ENCODE measurements at regions not wholly inside any gene's neighbourhood (a gene's known extent, or its start where the extent isn't known, plus 50 kb on each side); places are given as distances from the start of the nearest gene placed in this dataset.
"Not testable (repeated sequence)": the region's sequence is repeated elsewhere in the genome, so short reads cannot be mapped to it uniquely, and the experiment has no call there.

DNA sequence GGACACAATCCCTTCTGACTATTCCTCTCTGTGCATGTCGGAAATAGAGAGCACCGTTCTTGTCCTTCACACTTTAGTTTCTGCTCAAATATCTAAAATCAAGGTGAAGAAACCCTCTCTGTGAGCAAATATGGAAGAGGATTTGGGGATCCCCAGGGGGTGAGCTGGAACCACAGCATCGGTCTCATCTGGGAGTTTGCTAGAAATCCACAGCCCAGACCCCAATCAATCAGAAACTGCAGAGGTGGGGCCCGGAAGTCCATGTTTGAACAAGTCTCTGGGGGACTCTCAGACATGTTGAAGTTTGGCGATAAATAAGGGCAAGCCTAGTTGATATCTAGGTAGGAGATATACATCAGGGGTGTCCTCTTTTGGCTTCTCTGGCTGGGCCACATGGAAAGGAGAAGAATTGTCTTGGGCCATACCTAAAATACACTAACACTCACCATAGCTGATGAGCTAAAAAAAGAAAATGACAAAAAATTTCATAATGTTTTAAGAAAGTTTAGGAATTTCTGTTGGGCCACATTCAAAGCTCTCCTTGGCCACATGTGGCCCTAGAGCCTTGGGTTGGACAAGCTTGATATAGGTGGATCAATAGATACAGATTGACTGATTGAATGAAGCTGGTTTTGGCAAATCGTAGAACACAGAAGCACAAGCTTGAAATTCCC is 168.0 kb upstream of the FOXF1 start:
- H3K27ac Mint-ChIP-seq = no peak overlapping the region
- DNase-seq (no peak), ATAC-seq (no peak)
- no peaks in the 10 kb centered on the region for H3K4me1 Mint-ChIP-seq
- peaks cover 2% of the 10 kb centered on the region for H3K9me3 Mint-ChIP-seq (ENCODE audit: low read depth)
- no peak overlapping the region for H3K4me3 Mint-ChIP-seq
- H3K36me3 Mint-ChIP-seq = no peaks in the 10 kb centered on the region
- CTCF ChIA-PET = interaction anchor here (1.7 kb wide), 1 partner anchor 176 kb away, joined by 4 read pairs; no protein-coding TSS in a partner anchor
- H3K27me3 Mint-ChIP-seq = peaks cover 24% of the 10 kb centered on the region

- no peak overlapping the region for H3K27ac Mint-ChIP-seq
- H3K9me3 Mint-ChIP-seq (ENCODE audit: low read depth) = peaks cover 2% of the 10 kb centered on the region
- H3K27me3 Mint-ChIP-seq = peaks cover 24% of the 10 kb centered on the region
- no peak overlapping the region for H3K4me3 Mint-ChIP-seq
- no peak for ATAC-seq
- H3K36me3 Mint-ChIP-seq = no peaks in the 10 kb centered on the region
- H3K4me1 Mint-ChIP-seq = no peaks in the 10 kb centered on the region
- CTCF ChIA-PET = interaction anchor here (0.6 to 1.7 kb wide), 2 partner anchors 175 to 866 kb away, joined by 4 read pairs; no protein-coding TSS in a partner anchor
- no peak for DNase-seq
Measured at GRCh38 chr16:86343027-86343795, 167.1 kb upstream of the FOXF1 start.

- ATAC-seq (no peak), DNase-seq (no peak)
- H3K27me3 Mint-ChIP-seq = peaks cover 24% of the 10 kb centered on the region
- H3K4me1 Mint-ChIP-seq = no peaks in the 10 kb centered on the region
- CTCF ChIA-PET = no interaction called here
- H3K36me3 Mint-ChIP-seq = no peaks in the 10 kb centered on the region
- H3K4me3 Mint-ChIP-seq = no peak overlapping the region
- H3K27ac Mint-ChIP-seq = no peak overlapping the region
- peaks cover 2% of the 10 kb centered on the region for H3K9me3 Mint-ChIP-seq (ENCODE audit: low read depth)
Measured at GRCh38 chr16:86343796-86344585, 166.3 kb upstream of the FOXF1 start.

DNA sequence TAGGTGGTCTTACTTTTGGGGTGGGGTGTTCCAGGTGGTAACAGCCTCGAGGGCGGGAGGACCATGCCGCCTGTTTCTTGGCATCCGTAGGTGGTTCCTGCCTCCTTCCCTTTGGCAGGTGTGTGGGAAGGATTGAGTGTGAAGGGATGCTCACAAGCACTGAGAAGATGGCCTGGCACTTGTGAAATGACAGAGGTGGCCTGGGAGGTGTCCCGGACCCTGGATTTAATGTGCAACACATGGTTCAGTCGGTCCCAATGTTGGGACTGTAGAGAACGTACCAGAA is 165.8 kb upstream of the FOXF1 start:
- Mint-ChIP-seq H3K4me3 (no peak overlapping the region), H3K36me3 (no peaks in the 10 kb centered on the region), H3K9me3 (ENCODE audit: low read depth) (no peaks in the 10 kb centered on the region), H3K27me3 (peaks cover 24% of the 10 kb centered on the region), H3K27ac (no peak overlapping the region), H3K4me1 (no peaks in the 10 kb centered on the region)
- DNase-seq (no peak), ATAC-seq (no peak)
- CTCF ChIA-PET = no interaction called here

- no peaks in the 10 kb centered on the region for H3K4me1 Mint-ChIP-seq
- no peaks in the 10 kb centered on the region for H3K36me3 Mint-ChIP-seq
- H3K27me3 Mint-ChIP-seq = peaks cover 27% of the 10 kb centered on the region
- H3K27ac Mint-ChIP-seq = no peak overlapping the region
- no peaks in the 10 kb centered on the region for H3K9me3 Mint-ChIP-seq (ENCODE audit: low read depth)
- CTCF ChIA-PET = no interaction called here
- no peak for DNase-seq
- no peak for ATAC-seq
- no peak overlapping the region for H3K4me3 Mint-ChIP-seq
Measured at GRCh38 chr16:86344881-86345280, 165.4 kb upstream of the FOXF1 start.

DNA sequence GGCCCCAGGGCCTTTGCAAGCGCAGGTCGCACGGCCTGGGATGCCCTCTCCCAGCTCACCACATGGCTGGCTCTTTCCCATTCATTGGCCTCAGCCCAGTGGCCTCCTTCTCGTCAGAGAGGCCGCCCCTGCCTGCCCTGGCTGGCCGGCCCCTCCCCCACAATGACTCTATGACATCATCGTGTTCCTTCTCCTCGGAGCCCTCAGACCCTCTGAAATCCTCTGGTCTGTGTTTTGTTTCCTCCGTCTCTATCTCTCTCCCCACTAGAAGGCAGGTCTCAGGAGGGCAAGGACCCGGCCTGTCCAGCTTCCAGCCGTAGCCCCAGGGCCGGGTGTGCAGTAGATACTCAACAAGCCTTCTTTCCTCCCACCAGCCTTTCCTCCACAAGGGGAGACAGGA is 164.8 kb upstream of the FOXF1 start:
- CTCF ChIA-PET = no interaction called here
- no peak overlapping the region for H3K27ac Mint-ChIP-seq
- ATAC-seq = no peak

DNA sequence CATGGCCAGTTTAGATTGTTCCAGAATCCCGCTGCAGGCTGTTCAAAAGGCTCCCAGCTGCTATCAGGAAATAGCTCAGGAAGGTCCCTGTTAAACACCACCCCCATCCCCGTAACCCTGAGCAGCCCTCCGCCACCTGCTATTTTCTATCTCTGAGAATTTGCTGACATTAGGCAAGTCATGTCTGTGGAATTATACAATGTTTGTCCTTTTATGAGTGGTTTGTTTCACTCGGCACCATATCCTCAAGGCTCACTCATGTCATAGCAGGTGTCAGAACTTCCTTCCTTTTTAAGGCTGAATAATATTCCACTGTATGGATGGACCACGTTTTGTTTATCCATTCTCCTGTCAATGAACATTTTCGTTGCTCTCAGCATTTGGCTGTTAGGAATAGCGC is 164.3 kb upstream of the FOXF1 start:
- CTCF ChIA-PET = no interaction called here
- peaks cover 27% of the 10 kb centered on the region for H3K27me3 Mint-ChIP-seq
- H3K9me3 Mint-ChIP-seq (ENCODE audit: low read depth) = no peaks in the 10 kb centered on the region

More for the DNA sequence above, 164.8 kb upstream of the FOXF1 start:
- no peak for DNase-seq
- Mint-ChIP-seq H3K27me3 (peaks cover 27% of the 10 kb centered on the region), H3K36me3 (no peaks in the 10 kb centered on the region), H3K4me1 (no peaks in the 10 kb centered on the region), H3K9me3 (ENCODE audit: low read depth) (no peaks in the 10 kb centered on the region), H3K4me3 (no peak overlapping the region)

DNA sequence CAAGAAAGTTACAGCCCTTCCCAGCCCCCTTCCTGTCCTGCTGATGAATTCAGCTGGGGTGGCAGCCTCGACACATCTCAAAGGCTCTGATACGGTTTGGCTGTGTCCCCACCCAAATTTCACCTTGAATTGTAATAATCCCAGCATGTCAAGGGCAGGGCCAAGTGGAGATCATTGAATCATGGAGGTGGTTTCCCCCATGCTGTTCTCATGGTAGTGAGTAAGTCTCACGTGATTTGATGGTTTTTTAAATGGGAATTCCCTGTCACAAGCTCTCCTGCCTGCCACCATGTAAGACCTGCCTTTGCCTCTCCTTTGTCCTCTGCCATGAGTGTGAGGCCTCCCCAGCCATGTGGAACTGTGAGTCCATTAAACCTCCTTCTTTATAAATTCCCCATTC is 163.2 kb upstream of the FOXF1 start:
- Mint-ChIP-seq H3K27ac (no peak overlapping the region), H3K27me3 (peaks cover 25% of the 10 kb centered on the region)

More for the DNA sequence above, 164.3 kb upstream of the FOXF1 start:
- ATAC-seq (no peak), DNase-seq (no peak)
- H3K4me1 Mint-ChIP-seq = no peaks in the 10 kb centered on the region
- no peak overlapping the region for H3K4me3 Mint-ChIP-seq
- no peak overlapping the region for H3K27ac Mint-ChIP-seq
- H3K36me3 Mint-ChIP-seq = no peaks in the 10 kb centered on the region

GRCh38 chr16:86347916-86348555 is 162.3 kb upstream of the FOXF1 start:
- no peak for ATAC-seq
- Mint-ChIP-seq H3K9me3 (ENCODE audit: low read depth) (no peaks in the 10 kb centered on the region), H3K36me3 (no peaks in the 10 kb centered on the region), H3K4me3 (no peak overlapping the region), H3K4me1 (no peaks in the 10 kb centered on the region), H3K27me3 (peaks cover 17% of the 10 kb centered on the region), H3K27ac (no peak overlapping the region)
- DNase-seq = no peak
- CTCF ChIA-PET = interaction anchor here (0.6 kb wide), 1 partner anchor 10 kb away, joined by 5 read pairs; no protein-coding TSS in a partner anchor

More for the DNA sequence above, 163.2 kb upstream of the FOXF1 start:
- Mint-ChIP-seq H3K9me3 (ENCODE audit: low read depth) (no peaks in the 10 kb centered on the region), H3K36me3 (no peaks in the 10 kb centered on the region), H3K4me1 (no peaks in the 10 kb centered on the region), H3K4me3 (no peak overlapping the region)
- DNase-seq (no peak), ATAC-seq (no peak)
- CTCF ChIA-PET = no interaction called here

DNA sequence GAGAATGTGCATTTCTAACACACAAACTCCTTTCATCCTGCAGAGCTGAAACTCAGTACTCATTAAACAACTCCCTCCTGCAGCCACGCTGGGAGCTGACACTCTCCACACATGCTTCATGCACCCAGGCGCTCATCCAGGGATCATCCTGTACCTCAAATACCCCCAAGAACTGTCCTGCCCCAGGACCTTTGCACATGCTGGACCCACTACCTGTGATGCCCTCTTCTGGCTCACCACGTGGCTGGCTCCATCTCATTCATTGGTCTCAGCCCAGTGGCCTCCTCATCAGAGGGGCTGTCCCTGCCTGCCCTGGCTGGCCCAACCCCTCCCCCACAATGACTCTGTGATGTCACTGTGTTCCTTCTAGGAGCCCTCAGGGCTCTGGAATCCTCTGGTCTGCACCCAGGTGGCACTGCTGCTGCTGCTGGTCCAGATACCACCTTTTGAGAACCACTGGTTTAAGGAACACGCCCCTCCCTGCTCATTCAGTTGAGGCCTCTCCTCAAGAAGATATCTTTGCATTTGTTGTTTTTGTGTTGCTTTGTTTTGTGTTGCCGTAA is 160.9 kb upstream of the FOXF1 start:
- ATAC-seq (no peak), DNase-seq (no peak)
- Mint-ChIP-seq H3K4me1 (no peaks in the 10 kb centered on the region), H3K9me3 (ENCODE audit: low read depth) (no peaks in the 10 kb centered on the region), H3K27ac (no peak overlapping the region), H3K27me3 (peaks cover 6% of the 10 kb centered on the region), H3K36me3 (no peaks in the 10 kb centered on the region), H3K4me3 (no peak overlapping the region)
- CTCF ChIA-PET = no interaction called here

- DNase-seq = no peak
- ATAC-seq = no peak
- Mint-ChIP-seq H3K4me3 (no peak overlapping the region), H3K4me1 (no peaks in the 10 kb centered on the region), H3K36me3 (no peaks in the 10 kb centered on the region), H3K9me3 (ENCODE audit: low read depth) (peaks cover under 1% of the 10 kb centered on the region), H3K27ac (no peak overlapping the region), H3K27me3 (peaks cover 2% of the 10 kb centered on the region)
- CTCF ChIA-PET = no interaction called here
Measured at GRCh38 chr16:86350289-86350688, 160.0 kb upstream of the FOXF1 start.

DNA sequence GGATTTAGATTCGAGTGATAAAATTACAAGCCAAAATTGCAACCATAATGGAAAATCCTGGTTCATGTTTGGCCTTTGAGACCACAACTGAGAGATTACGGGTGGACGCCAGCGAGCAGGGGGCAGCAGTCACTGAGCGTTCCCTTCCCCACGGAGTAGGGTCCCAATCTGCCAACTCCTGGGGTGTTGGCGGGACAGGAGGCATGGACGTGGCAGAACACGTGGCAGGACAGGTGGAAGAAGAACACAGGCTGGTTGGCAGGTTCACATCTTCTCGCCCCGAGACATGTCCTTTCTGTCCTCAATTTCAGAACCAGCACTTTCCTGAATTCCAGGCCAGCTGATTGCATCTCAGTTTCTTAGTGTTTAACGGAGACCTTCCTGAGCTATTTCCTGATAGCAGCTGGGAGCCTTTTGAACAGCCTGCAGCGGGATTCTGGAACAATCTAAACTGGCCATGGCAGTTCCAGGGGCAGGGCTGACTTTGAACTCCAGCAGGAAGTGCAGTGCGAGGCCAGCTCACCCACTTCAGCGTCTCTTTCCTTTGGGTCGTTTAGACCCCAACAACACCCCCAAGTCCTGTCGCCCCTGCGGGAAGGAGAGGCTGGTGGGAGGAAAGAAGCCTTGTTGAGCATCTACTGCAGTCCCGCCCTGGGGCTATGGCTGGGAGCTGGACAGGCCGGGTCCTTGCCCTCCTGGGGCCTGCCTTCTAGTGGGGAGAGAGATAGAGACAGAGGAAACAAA is 159.1 kb upstream of the FOXF1 start:
- CTCF ChIA-PET = no interaction called here
- Mint-ChIP-seq H3K27me3 (peaks cover 2% of the 10 kb centered on the region), H3K27ac (no peak overlapping the region), H3K4me1 (no peaks in the 10 kb centered on the region), H3K36me3 (no peaks in the 10 kb centered on the region), H3K4me3 (no peak overlapping the region), H3K9me3 (ENCODE audit: low read depth) (peaks cover 5% of the 10 kb centered on the region)
- ATAC-seq (no peak), DNase-seq (no peak)

- ATAC-seq; H3K36me3 Mint-ChIP-seq; H3K9me3 Mint-ChIP-seq (ENCODE audit: low read depth); H3K27ac Mint-ChIP-seq; H3K27me3 Mint-ChIP-seq; DNase-seq; H3K4me1 Mint-ChIP-seq; CTCF ChIA-PET; H3K4me3 Mint-ChIP-seq: not testable (repeated sequence)
Measured at GRCh38 chr16:86351785-86352139, 158.6 kb upstream of the FOXF1 start.

All from activated CD8-positive, alpha-beta memory T cell treated with anti-CD3 and anti-CD28 coated beads, Interleukin-2, amount 10 ng/mL, durations not matched to agents 7 days and 5 days (primary cell).